PC-3 (cell line): ENCODE measurements at regions not wholly inside any gene's neighbourhood (a gene's known extent, or its start where the extent isn't known, plus 50 kb on each side); places are given as distances from the start of the nearest gene placed in this dataset.

Source experiments
- ATAC-seq: fragments of 200-7000 bp; cut with Tn5 transposase; 2 replicates; pipeline ENCODE4 v1.9.1; 2020; ENCODE audit warnings: mild to moderate bottlenecking, moderate library complexity
- BruUV-seq: library from RNA; stranded (reverse); fragments of 400-500 nt; replicated peaks from 2 replicates; lab custom pipeline; 2021; lab: Mats Ljungman, UMichigan
- CTCF ChIA-PET: fragments of 300-600 bp; sonication (Branson Sonifier 250); formaldehyde crosslinking; loops from one replicate; lab custom pipeline; 2022; ENCODE audit warnings: antibody characterized with exemption; lab: Charles Lee
- POLR2A ChIA-PET: fragments of 300-600 bp; sonication (Branson Sonifier 250); formaldehyde crosslinking; loops from one replicate; lab custom pipeline; 2022; ENCODE audit warnings: antibody characterized with exemption; ENCODE audit not compliant: unreplicated experiment; lab: Charles Lee
- DNase-seq: peaks from one replicate; pipeline ENCODE4 v3.0.0-alpha.2; 2015
- H2AFZ ChIP-seq: fragments of 300-600 bp; sonication (generic); 2 replicates; pipeline ENCODE4 v1.6.0; 2016; ENCODE audit warnings: antibody characterized with exemption, low read length
- H3F3A ChIP-seq: fragments of 300-600 bp; sonication (generic); one replicate; pipeline ENCODE4 v1.6.0; 2017; ENCODE audit warnings: antibody characterized with exemption, low read length, control low read depth, mild to moderate bottlenecking; ENCODE audit not compliant: unreplicated experiment
- H3K27ac ChIP-seq: fragments of 300-600 bp; sonication (generic); 2 replicates; pipeline ENCODE4 v1.5.1; 2016; ENCODE audit warnings: mild to moderate bottlenecking, low read length
- H3K27me3 ChIP-seq: fragments of 300-600 bp; sonication (generic); 2 replicates; pipeline ENCODE4 v1.6.1; 2016; ENCODE audit warnings: low read length, mixed read lengths
- H3K36me3 ChIP-seq: fragments of 300-600 bp; sonication (generic); 2 replicates; pipeline ENCODE4 v1.6.1; 2016; ENCODE audit warnings: low read depth, mixed run types, low read length, mixed read lengths
- H3K4me1 ChIP-seq: fragments of 300-600 bp; sonication (generic); 2 replicates; pipeline ENCODE4 v1.5.1; 2016; ENCODE audit warnings: low read length; ENCODE audit not compliant: insufficient read depth
- H3K4me2 ChIP-seq: fragments of 300-600 bp; sonication (generic); 2 replicates; pipeline ENCODE4 v1.6.0; 2016; ENCODE audit warnings: low read length
- H3K4me3 ChIP-seq: fragments of 300-600 bp; sonication (generic); 2 replicates; pipeline ENCODE4 v1.5.1; 2016; ENCODE audit warnings: mild to moderate bottlenecking, low read length, mixed read lengths
- H3K79me2 ChIP-seq: fragments of 300-600 bp; sonication (generic); 2 replicates; pipeline ENCODE4 v1.6.1; 2017; ENCODE audit warnings: low read length, mixed read lengths
- H3K9ac ChIP-seq: fragments of 300-600 bp; sonication (generic); 2 replicates; pipeline ENCODE4 v1.6.0; 2016; ENCODE audit warnings: mild to moderate bottlenecking, low read length
- H3K9me2 ChIP-seq: fragments of 300-600 bp; sonication (generic); replicated peaks from 2 replicates; pipeline ENCODE4 v1.6.1; 2016; ENCODE audit warnings: mixed run types, low read length, mixed read lengths
- H3K9me3 ChIP-seq: fragments of 300-600 bp; sonication (generic); 2 replicates; pipeline ENCODE4 v1.6.1; 2016; ENCODE audit warnings: low read length, mixed read lengths
- H4K20me1 ChIP-seq: fragments of 300-600 bp; sonication (generic); 2 replicates; pipeline ENCODE4 v1.6.1; 2016; ENCODE audit warnings: low read length, mixed read lengths
- CTCF ChIP-seq: fragments of 300-600 bp; sonication (generic); conservative IDR thresholded peaks from 2 replicates; pipeline ENCODE4 v1.5.1; 2017; ENCODE audit warnings: antibody characterized with exemption, low read depth, mild to moderate bottlenecking, low read length
- EZH2 ChIP-seq: fragments of 300-600 bp; sonication (generic); IDR thresholded peaks from one replicate; pipeline ENCODE4 v1.6.1; 2017; ENCODE audit warnings: antibody characterized with exemption, mild to moderate bottlenecking, low read length; ENCODE audit not compliant: unreplicated experiment
- EZH2phosphoT487 ChIP-seq: fragments of 300-600 bp; sonication (generic); IDR thresholded peaks from 2 replicates; pipeline ENCODE4 v1.6.1; 2018; ENCODE audit warnings: mild to moderate bottlenecking, antibody characterized with exemption, low read length, borderline replicate concordance
- intact Hi-C: fragments of 100-400 bp; cut with micrococcal nuclease; formaldehyde crosslinking; loops from 2 replicates; pipeline ENCODE4 v1.9.0; 2023

DNA sequence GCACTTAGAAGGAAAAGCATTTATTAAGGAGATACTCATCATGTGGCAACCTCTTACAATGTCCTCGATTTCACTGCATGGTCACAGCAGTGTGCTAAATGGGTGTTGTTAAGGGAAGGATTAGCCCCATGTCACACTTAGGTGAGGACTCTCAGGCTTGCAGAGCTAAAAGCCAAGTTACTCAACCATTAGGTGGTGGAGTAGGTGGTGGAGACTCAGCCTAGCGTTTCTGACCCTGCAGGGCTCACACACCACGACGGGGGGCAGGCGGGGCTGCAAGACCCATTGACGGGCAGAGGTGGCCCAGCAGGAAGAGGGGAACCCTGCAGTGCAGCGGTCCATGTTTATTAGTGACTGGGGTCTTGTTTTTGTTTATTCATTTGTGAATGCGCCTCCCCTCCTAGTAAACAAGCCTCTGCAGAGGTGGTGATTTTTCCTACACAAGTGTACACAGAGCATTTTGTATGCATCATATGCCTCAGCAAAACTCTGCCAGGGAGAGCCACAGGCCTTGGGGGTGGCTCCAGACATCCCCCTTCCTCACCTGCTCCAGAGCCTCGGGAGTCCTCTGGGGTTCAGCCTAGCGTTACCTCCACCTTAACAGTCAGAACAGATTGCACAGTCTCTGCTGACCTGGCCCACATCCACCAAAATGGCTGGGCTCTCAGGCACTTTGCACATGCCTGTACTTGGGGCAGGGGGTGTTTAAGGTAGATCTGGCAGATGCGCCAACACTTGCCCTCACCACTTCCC is 216.7 kb downstream of the C16orf95 start:
- CTCF ChIA-PET: no interaction called here
- H3K27me3 ChIP-seq: no peaks in the 10 kb centered on the region
- no peaks in the 10 kb centered on the region for H3K79me2 ChIP-seq
- no peaks in the 10 kb centered on the region for H3K36me3 ChIP-seq
- no peaks in the 10 kb centered on the region for H3F3A ChIP-seq
- H3K4me3 ChIP-seq: no peak overlapping the region
- H3K27ac ChIP-seq: no peak overlapping the region
- no peak overlapping the region for H3K9ac ChIP-seq
- DNase-seq (no peak), ATAC-seq (no peak)
- H3K4me2 ChIP-seq: no peak overlapping the region
- H3K4me1 ChIP-seq: peaks cover 14% of the 10 kb centered on the region
- H2AFZ ChIP-seq: no peak overlapping the region
- POLR2A ChIA-PET: no interaction called here
- no peaks in the 10 kb centered on the region for H3K9me3 ChIP-seq
- intact Hi-C loops: no loop called here
- H3K9me2 ChIP-seq: no peaks in the 10 kb centered on the region
- BruUV-seq: no TSS peak
- no peak for TF ChIP-seq EZH2phosphoT487
- no peak for TF ChIP-seq EZH2
- no peak for TF ChIP-seq CTCF
- H4K20me1 ChIP-seq: no peaks in the 10 kb centered on the region

DNA sequence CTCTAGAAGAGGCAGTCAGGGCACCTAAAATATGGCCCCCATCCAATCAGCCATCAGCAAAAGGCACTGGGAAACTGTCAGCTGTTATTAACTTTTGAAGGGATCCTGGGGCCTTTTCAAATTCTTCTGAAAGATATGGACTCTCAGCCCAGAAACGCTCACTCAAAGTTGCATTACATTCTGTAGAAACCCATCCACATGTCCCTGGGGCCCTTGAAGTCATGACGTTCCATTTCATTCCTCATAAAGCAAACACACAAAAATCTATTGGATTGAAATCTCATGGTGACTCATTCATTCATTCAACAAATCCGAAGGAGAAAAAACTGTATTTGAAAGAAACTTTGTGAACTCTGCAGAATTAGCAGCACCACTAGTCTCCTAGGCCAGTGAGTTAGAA is 215.3 kb downstream of the C16orf95 start:
- Histone ChIP-seq H3K4me1 (peaks cover 14% of the 10 kb centered on the region), H3K4me3 (no peak overlapping the region), H2AFZ (no peak overlapping the region), H3K27ac (peak overlapping the region; percentile 53), H3K9me3 (no peaks in the 10 kb centered on the region), H3F3A (no peaks in the 10 kb centered on the region), H3K36me3 (no peaks in the 10 kb centered on the region), H3K79me2 (no peaks in the 10 kb centered on the region), H3K9ac (no peak overlapping the region), H4K20me1 (no peaks in the 10 kb centered on the region), H3K9me2 (no peaks in the 10 kb centered on the region), H3K4me2 (peak overlapping the region; percentile 41), H3K27me3 (no peaks in the 10 kb centered on the region)
- ATAC-seq (peak; percentile 76), DNase-seq (peak; percentile 79)
- ChIA-PET CTCF (no interaction called here), POLR2A (no interaction called here)
- BruUV-seq: no TSS peak
- intact Hi-C loops: no loop called here
- no peak for TF ChIP-seq EZH2phosphoT487
- no peak for TF ChIP-seq CTCF
- no peak for TF ChIP-seq EZH2

DNA sequence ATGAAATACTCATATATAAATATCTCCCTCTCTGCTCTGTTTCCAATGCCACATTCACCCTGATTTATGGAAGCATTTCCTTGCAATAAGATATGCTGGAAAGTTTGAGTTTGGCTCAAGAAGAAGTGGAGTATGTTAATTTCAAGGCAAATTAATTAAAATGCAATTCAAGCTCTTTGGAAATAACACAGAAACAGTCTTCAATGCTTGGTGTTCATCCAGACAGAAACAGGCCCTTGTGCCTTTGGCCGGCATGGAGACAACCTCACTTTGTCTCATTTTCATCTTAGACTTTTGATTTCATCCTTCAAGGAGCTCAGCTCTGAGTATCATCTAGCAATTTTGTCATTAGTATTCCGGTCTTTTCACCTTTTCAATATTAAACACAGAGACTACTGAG is 210.0 kb downstream of the C16orf95 start:
- Histone ChIP-seq H4K20me1 (no peaks in the 10 kb centered on the region), H3K4me2 (no peak overlapping the region), H3K27ac (no peak overlapping the region), H3K4me1 (peaks cover 6% of the 10 kb centered on the region; the same call in 1 of the 2 replicates), H3K27me3 (no peaks in the 10 kb centered on the region), H3K4me3 (no peak overlapping the region), H3K9me2 (no peaks in the 10 kb centered on the region), H3K79me2 (no peaks in the 10 kb centered on the region), H3K36me3 (no peaks in the 10 kb centered on the region), H3K9me3 (no peaks in the 10 kb centered on the region), H3K9ac (no peak overlapping the region), H3F3A (no peaks in the 10 kb centered on the region), H2AFZ (no peak overlapping the region)
- ChIA-PET CTCF (no interaction called here), POLR2A (no interaction called here)
- ATAC-seq: no peak
- TF ChIP-seq EZH2phosphoT487 (no peak), EZH2 (no peak), CTCF (no peak)
- intact Hi-C loops: no loop called here
- BruUV-seq: no TSS peak
- DNase-seq: no peak
